ENCODE measurements at regions not wholly inside any gene's neighbourhood (a gene's known extent, or its start where the extent isn't known, plus 50 kb on each side); places are given as distances from the start of the nearest gene placed in this dataset.

GRCh38 chr11:134519390-134519750, 107.3 kb upstream of the B3GAT1 start:
- TF ChIP-seq CTCF (IDR thresholded peaks at IDR 0.05; ENCODE audit: low read depth, low read length) = no peak
- no peak for DNase-seq (ENCODE audit: extremely low read depth, low read depth)

DNA sequence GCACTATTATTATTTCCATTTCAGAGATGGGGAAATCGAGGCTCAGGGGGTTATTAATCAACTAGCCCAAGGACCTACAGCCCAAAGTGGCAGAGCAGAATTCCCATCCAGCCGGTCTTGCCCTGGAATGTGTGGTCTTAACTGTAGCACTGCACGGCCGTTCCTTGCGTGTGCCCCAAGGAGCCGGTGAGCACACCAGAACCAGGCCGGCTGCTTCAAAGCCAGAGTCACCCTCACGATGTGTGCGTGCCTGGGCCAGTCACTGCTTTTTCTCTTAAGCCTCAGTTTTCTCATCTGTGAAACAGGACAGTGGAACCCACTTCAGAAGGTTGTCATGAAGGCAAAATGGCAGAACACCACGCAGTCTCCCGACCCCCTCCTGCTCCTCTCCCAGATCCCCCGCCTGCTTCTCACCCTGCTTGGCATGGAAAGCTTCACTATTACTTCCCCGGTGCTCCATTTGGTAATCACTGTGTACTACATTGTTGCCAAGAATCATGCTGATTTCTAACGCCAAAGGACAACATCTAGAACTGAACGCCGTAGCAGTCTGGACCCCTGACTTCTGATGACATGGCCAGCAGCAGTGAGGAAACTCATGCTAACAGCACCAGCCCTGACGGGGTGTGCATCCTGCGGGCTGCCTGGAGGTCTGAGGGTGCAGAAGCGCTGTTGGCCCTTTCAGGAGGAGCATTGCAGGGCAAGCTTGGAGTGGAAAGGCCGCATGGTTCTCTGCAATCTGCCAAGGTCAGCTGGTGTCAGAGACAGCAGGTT, 106.8 kb upstream of the B3GAT1 start:
- DNase-seq (ENCODE audit: extremely low read depth, low read depth) = no peak
- TF ChIP-seq CTCF (IDR thresholded peaks at IDR 0.05; ENCODE audit: low read depth, low read length) = no peak

DNA sequence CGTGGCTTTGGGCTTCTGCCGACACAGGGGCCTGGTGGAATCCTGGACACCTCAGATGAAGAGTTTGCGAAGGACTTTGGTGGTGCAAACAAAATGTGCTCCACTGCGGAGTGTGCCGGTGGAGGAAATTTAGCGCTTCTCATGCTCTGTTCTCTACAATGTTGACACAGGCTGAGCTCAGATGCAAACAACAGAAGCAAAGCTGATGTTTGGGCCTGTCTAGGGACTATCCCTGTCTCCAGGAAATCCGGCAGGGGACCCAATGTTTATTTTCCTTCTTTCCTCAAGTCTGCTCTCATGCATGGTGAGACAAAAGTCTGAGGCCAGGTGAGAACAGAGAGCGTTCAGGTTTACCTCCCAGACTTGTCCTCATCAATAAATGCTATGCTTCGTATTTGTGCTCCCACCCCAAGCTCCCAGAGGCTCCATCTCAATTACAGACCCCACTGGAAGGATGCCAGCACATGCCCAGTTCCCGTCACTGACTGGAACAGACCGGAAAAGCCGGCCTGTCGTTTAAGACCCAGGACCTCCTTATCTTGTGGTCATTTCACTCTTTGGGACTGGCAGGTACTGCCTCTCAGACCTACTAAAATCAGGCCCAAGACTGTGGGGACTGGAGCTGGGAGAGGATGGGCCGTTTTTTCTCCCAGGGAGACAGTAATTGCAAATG, 105.7 kb upstream of the B3GAT1 start:
- no peak for TF ChIP-seq CTCF (IDR thresholded peaks at IDR 0.05; ENCODE audit: low read depth, low read length)
- no peak for DNase-seq (ENCODE audit: extremely low read depth, low read depth)

DNA sequence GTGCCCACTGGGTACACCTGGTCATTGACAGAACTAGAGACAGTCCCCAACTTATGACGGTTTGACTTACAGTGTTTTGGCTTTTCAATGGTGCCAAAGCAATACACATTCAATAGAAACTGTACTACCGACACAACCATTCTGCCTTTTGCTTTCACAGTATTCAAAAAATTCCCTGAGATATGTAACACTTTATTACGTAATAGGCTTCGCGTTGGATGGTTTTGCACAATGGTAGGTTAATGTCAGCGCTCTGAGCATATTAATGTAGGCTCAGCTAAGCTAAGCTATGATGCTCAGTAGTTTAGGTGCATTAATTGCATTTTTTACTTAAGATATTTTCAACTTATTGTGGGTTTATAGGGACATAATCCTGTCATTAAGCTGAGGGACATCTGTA, 105.1 kb upstream of the B3GAT1 start:
- no peak for DNase-seq (ENCODE audit: extremely low read depth, low read depth)
- TF ChIP-seq CTCF (IDR thresholded peaks at IDR 0.05; ENCODE audit: low read depth, low read length) = no peak

GRCh38 chr11:134516529-134516928, 104.5 kb upstream of the B3GAT1 start:
- TF ChIP-seq CTCF (IDR thresholded peaks at IDR 0.05; ENCODE audit: low read depth, low read length) = no peak
- DNase-seq (ENCODE audit: extremely low read depth, low read depth) = no peak

DNA sequence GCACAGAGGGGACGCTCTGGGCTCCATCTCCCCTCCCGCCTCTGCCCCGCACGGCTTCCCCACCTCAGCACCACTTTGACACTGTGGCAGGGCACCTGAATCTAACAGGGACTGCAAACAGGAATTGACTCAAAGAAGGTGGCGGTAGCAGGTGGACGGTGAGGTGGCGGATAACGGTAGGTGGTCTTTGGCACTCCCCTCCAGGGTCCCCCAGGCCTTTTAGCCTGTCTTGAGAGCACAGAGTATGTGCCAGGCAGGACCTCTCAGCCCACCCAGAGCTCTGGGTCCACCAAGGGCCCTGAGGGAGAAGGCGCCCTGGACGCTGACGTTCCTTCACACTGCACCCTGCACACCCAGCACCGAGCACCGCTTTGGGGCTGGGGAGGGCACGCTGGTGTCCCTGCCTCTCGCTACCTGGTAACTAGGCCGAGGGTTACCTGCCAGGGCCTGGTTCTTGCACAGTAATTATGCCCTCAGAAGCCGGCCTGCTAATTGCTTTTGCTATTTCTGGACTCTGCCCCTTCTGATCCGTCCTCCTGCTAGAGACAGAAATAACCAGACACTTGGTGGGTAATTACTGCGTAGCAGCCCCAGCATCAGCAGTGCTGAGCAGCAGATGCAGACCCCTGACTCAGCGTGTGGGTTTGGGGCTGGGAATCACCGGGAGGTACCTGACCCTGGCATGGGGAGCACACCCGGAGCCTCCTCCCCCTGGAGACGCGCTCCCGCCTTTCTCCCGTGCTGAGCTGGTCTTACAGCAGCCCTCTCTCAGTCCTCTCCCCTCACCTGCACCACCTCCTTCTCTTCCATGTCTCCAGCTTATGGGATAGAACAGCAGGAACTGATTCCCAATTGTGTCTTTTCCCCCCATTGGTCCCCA, 103.3 kb upstream of the B3GAT1 start:
- TF ChIP-seq CTCF (IDR thresholded peaks at IDR 0.05; ENCODE audit: low read depth, low read length) = no peak
- no peak for DNase-seq (ENCODE audit: extremely low read depth, low read depth)
